Mesenchymal stem cell (in vitro differentiated cells and primary cell): ENCODE measurements at regions not wholly inside any gene's neighbourhood (a gene's known extent, or its start where the extent isn't known, plus 50 kb on each side); places are given as distances from the start of the nearest gene placed in this dataset.

Experiments
- DNase-seq: peaks from one replicate; pipeline ENCODE4 v3.0.0-alpha.2; 2013
- H2AFZ ChIP-seq: one replicate; pipeline ENCODE4 v1.6.1; 2013; ENCODE audit warnings: low read depth, mild to moderate bottlenecking, control low read depth, inconsistent platforms, low read length, moderate library complexity
- H2AK5ac ChIP-seq: 2 replicates; pipeline ENCODE4 v1.6.1; 2013; ENCODE audit warnings: low read length, moderate library complexity, mild to moderate bottlenecking, inconsistent platforms; ENCODE audit not compliant: severe bottlenecking
- H2BK120ac ChIP-seq: one replicate; pipeline ENCODE4 v1.6.1; 2013; ENCODE audit warnings: low read depth, mild to moderate bottlenecking, inconsistent platforms, low read length, moderate library complexity
- H2BK12ac ChIP-seq, 2 experiments: one replicate each; pipeline ENCODE4 v1.6.1; 2013; ENCODE audit warnings: inconsistent platforms in 2 of 2, low read length in 2 of 2, mild to moderate bottlenecking in 2 of 2, moderate library complexity in 2 of 2, control low read depth in 1 of 2
- H2BK15ac ChIP-seq: one replicate; pipeline ENCODE4 v1.6.1; 2013; ENCODE audit warnings: mild to moderate bottlenecking, low read depth, inconsistent platforms; ENCODE audit not compliant: poor library complexity, severe bottlenecking
- H2BK5ac ChIP-seq: 2 replicates; pipeline ENCODE4 v1.6.1; 2013; ENCODE audit warnings: low read depth, mild to moderate bottlenecking, low read length, control low read depth, inconsistent platforms; ENCODE audit not compliant: poor library complexity, severe bottlenecking
- H3K14ac ChIP-seq, 2 experiments: one replicate each; pipeline ENCODE4 v1.6.1; 2013; ENCODE audit warnings: inconsistent platforms in 2 of 2, low read length in 2 of 2, control low read depth in 1 of 2, mild to moderate bottlenecking in 1 of 2, moderate library complexity in 1 of 2
- H3K18ac ChIP-seq, 2 experiments: one replicate each; pipeline ENCODE4 v1.6.1; 2013; ENCODE audit warnings: inconsistent platforms in 2 of 2, low read length in 2 of 2, control low read depth in 1 of 2, low read depth in 1 of 2, mild to moderate bottlenecking in 1 of 2
- H3K23ac ChIP-seq, 2 experiments: one replicate each; pipeline ENCODE4 v1.6.1; 2013; ENCODE audit warnings: inconsistent platforms in 2 of 2, low read length in 2 of 2, mild to moderate bottlenecking in 2 of 2, moderate library complexity in 2 of 2, control low read depth in 1 of 2
- H3K27ac ChIP-seq: 2 replicates; pipeline ENCODE4 v1.5.1; 2013; ENCODE audit warnings: mild to moderate bottlenecking, moderate library complexity, low read length, control low read depth, inconsistent platforms; ENCODE audit not compliant: poor library complexity, severe bottlenecking
- H3K27me3 ChIP-seq, 2 experiments: 2 replicates each; pipeline versions ENCODE4 v1.6.1 to v1.7.0; 2013; ENCODE audit warnings: low read length in 2 of 2, mild to moderate bottlenecking in 2 of 2, moderate library complexity in 2 of 2, control low read depth in 1 of 2, inconsistent platforms in 1 of 2; ENCODE audit not compliant: control insufficient read depth in 1 of 2, insufficient read depth in 1 of 2
- H3K36me3 ChIP-seq, 2 experiments: 2 replicates each; pipeline versions ENCODE4 v1.6.1 to v1.7.0; 2013; ENCODE audit warnings: low read length in 2 of 2, control low read depth in 1 of 2, inconsistent platforms in 1 of 2, low read depth in 1 of 2, mild to moderate bottlenecking in 1 of 2; ENCODE audit not compliant: insufficient read depth in 2 of 2, control insufficient read depth in 1 of 2
- H3K4ac ChIP-seq, 2 experiments: one replicate each; pipeline ENCODE4 v1.6.1; 2013; ENCODE audit warnings: inconsistent platforms in 2 of 2, low read length in 2 of 2, mild to moderate bottlenecking in 2 of 2, moderate library complexity in 2 of 2, control low read depth in 1 of 2, low read depth in 1 of 2
- H3K4me1 ChIP-seq: 2 replicates; pipeline ENCODE4 v1.6.1; 2013; ENCODE audit warnings: low read depth, low read length, control low read depth; ENCODE audit not compliant: control insufficient read depth, insufficient read depth
- H3K4me2 ChIP-seq: 2 replicates; pipeline ENCODE4 v1.6.1; 2013; ENCODE audit warnings: low read length, mild to moderate bottlenecking, inconsistent platforms; ENCODE audit not compliant: poor library complexity, severe bottlenecking
- H3K4me3 ChIP-seq, 2 experiments: 2 replicates each; pipeline versions ENCODE4 v1.5.1 to v1.7.0; 2013; ENCODE audit warnings: low read length in 2 of 2, mild to moderate bottlenecking in 2 of 2, control low read depth in 1 of 2, low read depth in 1 of 2; ENCODE audit not compliant: insufficient read depth in 1 of 2
- H3K79me1 ChIP-seq: replicated peaks from 2 replicates; pipeline ENCODE4 v1.6.1; 2013; ENCODE audit warnings: mild to moderate bottlenecking, control low read depth, low read length, inconsistent platforms; ENCODE audit not compliant: poor library complexity, severe bottlenecking
- H3K9ac ChIP-seq: 2 replicates; pipeline ENCODE4 v1.7.0; 2013; ENCODE audit warnings: mild to moderate bottlenecking, low read length, moderate library complexity
- H3K9me3 ChIP-seq: 2 replicates; pipeline ENCODE4 v1.7.0; 2013; ENCODE audit warnings: mild to moderate bottlenecking, low read length; ENCODE audit not compliant: control insufficient read depth
- H4K8ac ChIP-seq: one replicate; pipeline ENCODE4 v1.6.1; 2013; ENCODE audit warnings: inconsistent platforms, mild to moderate bottlenecking, low read length, moderate library complexity
- H4K91ac ChIP-seq: one replicate; pipeline ENCODE4 v1.6.1; 2013; ENCODE audit warnings: mild to moderate bottlenecking, low read length, inconsistent platforms
- WGBS: methylation state at CpG from one replicate; pipeline ENCODE4 v1.1.7; 2013; ENCODE audit warnings: mixed read lengths; 5-methylcytosine and 5-hydroxymethylcytosine counted together

DNA sequence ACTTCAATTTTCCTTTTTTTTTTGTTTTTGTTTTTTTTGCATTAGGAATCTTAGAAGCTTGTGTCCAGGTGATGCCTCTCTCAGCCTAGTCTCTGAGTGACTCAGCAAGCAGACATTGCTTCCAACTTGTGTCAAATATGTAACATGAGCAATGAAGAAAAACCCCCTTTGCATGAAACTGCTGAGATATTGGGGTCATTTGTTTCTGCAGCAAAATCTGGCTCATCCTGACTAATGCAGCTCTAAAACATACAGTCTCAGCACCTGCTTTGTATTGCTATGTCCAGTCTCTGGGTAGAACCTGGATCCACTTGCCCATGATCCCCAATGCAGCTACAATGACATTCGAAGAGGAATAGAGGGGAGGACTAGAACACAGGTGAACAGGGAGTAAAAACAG, 55.7 kb upstream of the LRFN2 start:
- Histone ChIP-seq H2BK120ac (no peak overlapping the region), H2AK5ac (no peak overlapping the region), H3K27me3 (peaks cover 4 to 55% of the 10 kb centered on the region in 2 experiments), H3K9me3 (no peaks in the 10 kb centered on the region), H3K79me1 (no peaks in the 10 kb centered on the region), H2BK12ac (no peak overlapping the region), H4K91ac (no peak overlapping the region), H3K4ac (no peak overlapping the region), H3K4me1 (no peaks in the 10 kb centered on the region), H3K18ac (no peak overlapping the region), H2AFZ (no peak overlapping the region), H3K36me3 (no peaks in the 10 kb centered on the region), H2BK15ac (no peak overlapping the region), H4K8ac (no peak overlapping the region), H3K9ac (no peak overlapping the region), H3K14ac (no peak overlapping the region), H3K4me2 (no peak overlapping the region), H3K27ac (no peak overlapping the region), H2BK5ac (no peak overlapping the region), H3K4me3 (no peak overlapping the region), H3K23ac (no peak overlapping the region)
- WGBS = 100% methylated on average over 1 of the region's 1 CpG
- DNase-seq = no peak

GRCh38 chr6:40642190-40642589, 55.0 kb upstream of the LRFN2 start:
- no peaks in the 10 kb centered on the region for H3K4me1 ChIP-seq
- no peak overlapping the region for H3K18ac ChIP-seq
- no peak overlapping the region for H2AK5ac ChIP-seq
- H4K8ac ChIP-seq = no peak overlapping the region
- H3K4me2 ChIP-seq = no peak overlapping the region
- H2BK120ac ChIP-seq = no peak overlapping the region
- no peaks in the 10 kb centered on the region for H3K79me1 ChIP-seq
- no peak overlapping the region for H2AFZ ChIP-seq
- H3K27ac ChIP-seq = no peak overlapping the region
- no peak overlapping the region for H3K14ac ChIP-seq
- no peak overlapping the region for H2BK15ac ChIP-seq
- H3K9me3 ChIP-seq = no peaks in the 10 kb centered on the region
- H3K36me3 ChIP-seq = no peaks in the 10 kb centered on the region
- no peak overlapping the region for H2BK12ac ChIP-seq
- H3K4ac ChIP-seq = no peak overlapping the region
- WGBS = 86% methylated on average over 5 of the region's 5 CpGs
- no peak overlapping the region for H3K23ac ChIP-seq
- no peak overlapping the region for H4K91ac ChIP-seq
- no peak for DNase-seq
- no peak overlapping the region for H2BK5ac ChIP-seq
- H3K4me3 ChIP-seq = no peak overlapping the region
- no peak overlapping the region for H3K9ac ChIP-seq
- H3K27me3 ChIP-seq = peaks cover 4 to 48% of the 10 kb centered on the region in 2 experiments

- no peak overlapping the region for H4K8ac ChIP-seq
- no peak overlapping the region for H3K4me3 ChIP-seq
- H2BK12ac ChIP-seq = no peak overlapping the region
- no peak overlapping the region for H3K14ac ChIP-seq
- no peak overlapping the region for H3K23ac ChIP-seq
- no peaks in the 10 kb centered on the region for H3K36me3 ChIP-seq
- no peak overlapping the region for H3K27ac ChIP-seq
- WGBS = 81% methylated on average over 16 of the region's 16 CpGs
- H3K4ac ChIP-seq = no peak overlapping the region
- no peaks in the 10 kb centered on the region for H3K9me3 ChIP-seq
- no peak overlapping the region for H2BK15ac ChIP-seq
- DNase-seq = no peak
- H2AFZ ChIP-seq = no peak overlapping the region
- H2AK5ac ChIP-seq = no peak overlapping the region
- H2BK120ac ChIP-seq = no peak overlapping the region
- no peak overlapping the region for H4K91ac ChIP-seq
- no peak overlapping the region for H3K4me2 ChIP-seq
- H3K27me3 ChIP-seq = peaks cover 0 to 35% of the 10 kb centered on the region in 2 experiments
- H3K18ac ChIP-seq = no peak overlapping the region
- H3K9ac ChIP-seq = no peak overlapping the region
- H3K4me1 ChIP-seq = no peaks in the 10 kb centered on the region
- H3K79me1 ChIP-seq = no peaks in the 10 kb centered on the region
- no peak overlapping the region for H2BK5ac ChIP-seq
Observed at GRCh38 chr6:40640599-40641227, 53.5 kb upstream of the LRFN2 start.
